GM18867 (cell line): ENCODE measurements at regions not wholly inside any gene's neighbourhood (a gene's known extent, or its start where the extent isn't known, plus 50 kb on each side); places are given as distances from the start of the nearest gene placed in this dataset.
A peak's percentile ranks its signal among the peaks of the same experiment; 100 is the strongest.

Source experiments
- ATAC-seq: cut with Tn5 transposase; IDR thresholded peaks from one replicate; pipeline ENCODE4 v1.9.1; 2021; ENCODE audit warnings: mild to moderate bottlenecking, moderate library complexity; ENCODE audit not compliant: unreplicated experiment

DNA sequence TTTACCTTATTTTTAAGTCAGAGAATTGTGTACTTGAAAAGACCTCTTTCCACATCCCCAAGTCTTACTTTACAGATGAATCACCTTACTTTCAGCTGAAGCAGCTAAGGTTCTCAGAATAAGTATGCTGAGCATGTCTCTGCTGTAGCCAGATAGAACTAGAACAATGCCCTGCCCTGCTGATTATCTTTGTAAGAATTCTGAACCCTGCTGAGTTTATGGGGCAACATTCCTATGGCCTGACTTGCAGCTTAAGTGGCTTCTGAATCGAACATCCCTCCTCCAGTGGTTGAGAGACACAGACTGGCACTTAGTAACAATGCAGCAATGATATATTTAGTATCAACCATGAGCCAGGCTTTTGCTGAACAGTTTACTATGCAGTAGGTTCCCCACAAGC lies 592.0 kb upstream of the WWC1 start:
- ATAC-seq = no peak

DNA sequence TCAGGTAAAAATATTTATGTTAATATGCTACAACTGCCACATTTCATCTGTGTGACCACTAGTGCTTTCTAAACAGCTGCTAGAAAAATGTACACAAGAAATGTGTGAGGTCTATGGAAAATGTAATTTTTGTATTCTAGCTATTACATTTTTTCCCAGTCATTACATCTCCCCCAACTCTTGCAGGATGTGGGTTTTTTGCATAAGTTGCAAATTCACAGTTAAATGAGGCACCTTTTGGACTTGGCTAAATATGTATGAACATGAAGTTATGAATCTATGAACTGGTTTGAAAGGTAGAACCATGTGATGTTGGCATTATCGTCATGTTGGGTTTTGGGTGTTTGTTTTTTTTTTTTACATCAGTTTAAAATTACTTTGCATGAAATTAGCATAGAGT lies 590.4 kb upstream of the WWC1 start:
- no peak for ATAC-seq

DNA sequence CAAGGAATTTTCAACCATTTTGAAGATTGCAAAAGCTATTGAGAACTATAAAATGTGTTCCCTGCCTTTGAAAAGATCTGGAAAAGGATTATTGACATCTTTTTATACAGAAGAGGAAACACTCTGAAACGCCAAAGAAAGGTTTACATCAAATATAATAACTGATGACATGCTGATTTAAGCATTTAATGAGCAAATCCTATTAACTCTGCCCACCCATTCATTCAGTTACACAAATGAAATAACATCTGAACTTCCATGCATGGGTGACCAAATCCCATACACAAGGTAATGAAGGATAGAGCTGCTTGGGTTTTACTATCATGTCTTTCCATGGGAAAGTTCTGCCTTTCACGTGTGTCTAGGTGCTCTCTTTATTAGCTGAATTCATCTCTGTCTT lies 589.4 kb upstream of the WWC1 start:
- no peak for ATAC-seq

DNA sequence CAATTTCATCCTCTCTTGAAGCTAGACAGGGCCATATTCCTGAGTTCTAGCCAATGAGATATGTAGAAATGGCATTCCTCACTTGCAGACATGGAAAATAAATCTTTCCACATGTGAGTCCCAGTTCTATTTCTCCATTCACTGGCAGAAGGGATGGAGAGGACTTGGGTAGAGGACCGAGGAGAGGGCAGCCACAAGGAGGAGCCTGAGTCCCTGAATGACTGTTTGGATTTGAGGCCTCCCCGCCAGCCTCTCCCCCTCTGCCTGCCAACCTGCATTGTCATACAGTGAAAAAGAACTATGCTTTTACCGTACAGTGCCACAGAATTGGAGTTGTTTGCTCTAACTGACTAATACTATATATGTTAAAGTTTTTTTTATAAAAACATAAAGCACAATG lies 583.0 kb upstream of the WWC1 start:
- ATAC-seq = no peak

DNA sequence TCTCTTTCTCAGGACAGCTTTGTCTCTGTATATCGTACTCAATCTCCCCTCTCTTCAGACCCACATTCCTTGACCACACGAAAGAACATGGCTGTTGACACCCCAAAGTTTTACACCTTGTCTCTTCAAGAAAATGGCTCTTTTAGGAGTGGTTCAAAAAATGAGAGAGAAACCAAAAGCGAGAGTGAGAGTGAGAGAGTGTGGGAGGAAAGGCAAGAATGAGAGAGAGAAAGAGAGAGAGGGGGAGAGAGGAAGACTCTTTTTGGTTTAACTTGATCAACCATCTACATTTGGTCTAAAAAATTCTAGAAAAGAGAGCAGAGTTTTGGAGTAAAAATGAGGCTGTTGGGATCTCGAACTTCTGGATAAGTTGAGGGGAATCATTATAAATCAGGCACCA lies 581.8 kb upstream of the WWC1 start:
- peak; percentile 83 for ATAC-seq

DNA sequence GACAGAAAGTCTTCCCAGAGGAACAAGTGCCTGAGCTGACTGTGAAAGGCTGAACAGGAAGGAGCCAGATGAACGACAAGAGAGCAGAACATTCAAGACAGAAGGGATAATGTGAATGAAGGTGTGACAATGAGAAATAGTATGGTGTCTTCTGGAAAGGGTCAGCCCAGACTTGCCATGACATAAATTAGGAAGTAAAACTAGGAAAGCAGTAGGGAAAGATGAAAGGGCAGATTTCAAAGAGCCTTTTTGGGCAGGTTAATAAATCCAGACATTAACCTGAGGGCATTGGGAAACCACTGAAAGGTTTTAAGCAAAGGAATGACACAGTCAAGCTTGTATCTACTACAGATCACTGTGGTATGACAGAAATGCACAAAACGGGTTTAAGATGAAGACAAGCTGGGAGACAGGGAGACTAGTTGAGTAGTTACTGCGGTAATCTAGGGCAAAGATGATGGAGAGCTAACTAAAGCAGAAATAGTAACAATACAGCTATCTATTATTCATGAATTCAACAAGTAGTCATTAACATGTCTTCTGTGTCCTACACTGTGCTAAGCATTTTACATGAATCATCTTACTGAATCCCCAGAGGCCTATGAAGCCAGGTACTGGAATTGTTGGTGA lies 580.9 kb upstream of the WWC1 start:
- no peak for ATAC-seq

DNA sequence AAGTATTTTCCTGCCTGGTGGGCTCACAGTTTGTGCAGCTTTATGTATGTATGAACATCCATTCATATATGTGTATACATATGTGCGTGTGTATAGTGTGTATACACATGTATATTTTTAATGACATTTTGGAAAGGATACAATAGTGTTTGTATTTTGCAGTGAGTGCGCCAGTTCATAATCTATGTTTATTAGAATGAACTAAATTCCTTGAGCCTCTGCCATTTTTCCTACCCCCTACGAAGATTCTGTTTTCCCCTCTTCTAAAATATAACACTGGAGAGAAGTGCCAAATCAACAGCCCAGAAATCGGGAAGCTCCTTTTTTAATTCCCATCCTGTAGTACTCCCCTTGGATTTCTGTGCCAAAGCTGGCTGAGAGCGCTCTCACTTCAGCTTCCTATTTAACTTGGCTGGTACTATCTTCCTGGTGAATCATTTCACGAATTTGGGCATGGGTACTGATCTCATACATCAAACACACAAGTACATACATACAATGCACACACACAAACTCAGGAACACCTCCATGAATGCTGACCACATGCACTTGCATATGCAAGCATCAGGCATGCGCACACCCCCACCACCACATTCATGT lies 578.4 kb upstream of the WWC1 start:
- ATAC-seq = no peak

DNA sequence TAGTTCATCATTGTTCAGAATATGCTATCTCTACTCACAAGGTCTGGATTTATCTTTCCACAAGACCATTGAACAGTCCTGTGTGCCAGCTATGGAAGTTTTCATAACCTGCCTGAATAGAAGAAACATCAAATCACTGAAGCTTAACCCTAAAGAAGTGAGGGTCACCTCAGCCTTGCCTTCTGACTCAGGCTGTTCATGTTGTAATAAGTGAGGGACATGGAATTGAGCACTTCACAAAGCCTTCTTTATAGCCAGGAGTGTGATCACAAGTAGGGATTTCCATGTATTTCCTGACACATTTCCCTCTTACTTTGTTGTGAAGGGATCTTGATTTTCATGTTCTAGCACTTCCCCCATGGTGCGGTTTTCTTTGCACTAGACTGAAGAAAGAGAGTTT lies 577.5 kb upstream of the WWC1 start:
- no peak for ATAC-seq

DNA sequence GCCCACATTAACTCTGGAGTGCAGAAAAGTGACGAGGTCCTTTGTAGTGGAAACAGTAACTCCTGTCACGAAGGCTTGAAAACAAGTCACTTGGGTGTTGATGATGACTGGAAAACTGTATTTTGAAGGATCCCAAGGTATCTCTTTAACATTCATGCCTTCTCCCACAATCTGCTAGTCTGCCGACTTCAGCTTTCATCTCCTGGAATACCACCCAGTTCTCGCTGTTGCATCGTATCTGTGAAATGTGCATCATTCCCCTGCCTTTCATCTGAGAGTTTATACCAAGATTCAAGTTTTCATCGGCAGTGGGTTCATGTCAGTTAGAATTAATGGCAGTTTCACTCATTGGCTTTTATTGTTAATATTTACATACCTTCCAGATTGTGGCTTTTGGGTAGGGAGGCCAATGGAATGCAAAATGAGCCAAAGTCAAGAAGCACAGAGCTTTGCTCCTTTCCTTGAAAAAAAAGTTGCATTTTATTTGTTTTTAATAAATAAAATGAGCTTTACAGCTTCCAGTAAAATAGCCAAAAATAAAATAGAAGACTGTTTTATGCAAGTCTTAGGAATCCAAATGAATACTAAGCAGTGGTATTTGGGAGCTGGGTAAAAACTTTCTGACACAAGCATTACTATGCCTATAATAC lies 575.2 kb upstream of the WWC1 start:
- ATAC-seq = no peak

DNA sequence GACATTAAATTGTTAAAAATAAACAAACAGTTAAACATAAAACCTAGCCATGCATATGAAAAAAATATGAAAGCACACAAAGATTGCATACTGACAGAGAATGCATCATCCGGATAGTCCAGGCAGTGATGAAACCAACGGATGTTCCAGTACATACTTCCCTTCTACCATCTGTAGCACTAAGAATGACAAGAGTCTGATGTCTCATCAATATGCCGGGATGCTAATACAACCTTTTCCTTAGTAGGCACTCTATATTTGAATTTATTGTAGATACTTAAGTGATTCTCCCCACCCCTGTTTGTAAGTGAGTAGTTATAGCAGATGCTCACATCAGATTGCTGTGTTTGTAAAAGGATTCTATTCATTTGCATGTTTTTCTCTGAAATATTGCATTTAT lies 571.2 kb upstream of the WWC1 start:
- no peak for ATAC-seq

DNA sequence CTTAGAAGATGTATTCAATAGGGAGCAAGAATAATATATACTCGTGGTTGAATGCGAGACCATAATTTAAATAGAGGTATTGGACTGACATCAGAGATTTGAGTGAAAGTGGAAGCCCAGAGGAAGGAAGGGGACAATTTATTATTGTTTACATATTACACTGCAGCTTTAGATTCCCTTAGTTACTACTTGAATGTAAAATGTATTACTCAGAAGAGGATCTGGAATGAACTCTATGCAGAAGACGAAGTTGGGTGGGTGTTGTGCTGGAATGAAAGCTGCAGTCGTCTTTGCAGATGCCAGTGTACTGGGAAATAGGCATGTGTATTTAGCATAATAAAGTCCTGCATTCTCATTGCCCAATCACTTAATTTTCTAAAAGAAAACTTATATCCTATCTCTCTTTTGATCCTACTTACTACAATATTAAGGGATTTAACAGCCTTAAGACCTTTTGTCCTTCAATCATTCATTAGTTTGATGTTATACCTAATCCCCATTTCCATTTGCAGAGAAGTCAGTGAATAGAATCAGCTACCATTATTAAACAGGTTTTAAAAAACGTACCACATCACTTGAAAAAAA lies 570.7 kb upstream of the WWC1 start:
- ATAC-seq = no peak

DNA sequence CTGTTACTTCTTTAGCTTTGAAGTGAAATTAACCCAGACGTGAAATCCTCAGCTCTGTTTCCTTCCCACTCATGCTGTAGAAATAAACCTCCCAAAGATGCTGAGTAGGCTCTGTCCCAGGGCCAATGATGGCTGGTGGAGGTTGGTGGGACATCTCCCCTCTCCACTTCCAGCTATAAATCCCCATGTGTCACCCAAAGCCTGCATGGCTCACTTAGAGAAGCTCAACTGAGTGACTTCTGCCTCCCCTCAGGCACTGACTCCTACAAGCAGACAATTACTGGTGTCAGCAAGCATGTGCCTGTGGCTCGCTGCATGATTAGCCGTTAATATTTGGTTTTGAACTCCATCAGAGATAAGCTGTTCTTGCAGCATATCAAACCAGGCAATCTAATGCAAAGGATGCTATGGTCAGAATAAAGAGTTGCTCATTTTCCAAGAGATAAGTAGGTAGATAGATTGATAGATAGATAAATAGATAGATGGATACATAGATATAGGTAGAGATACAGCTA lies 569.5 kb upstream of the WWC1 start:
- ATAC-seq = no peak

DNA sequence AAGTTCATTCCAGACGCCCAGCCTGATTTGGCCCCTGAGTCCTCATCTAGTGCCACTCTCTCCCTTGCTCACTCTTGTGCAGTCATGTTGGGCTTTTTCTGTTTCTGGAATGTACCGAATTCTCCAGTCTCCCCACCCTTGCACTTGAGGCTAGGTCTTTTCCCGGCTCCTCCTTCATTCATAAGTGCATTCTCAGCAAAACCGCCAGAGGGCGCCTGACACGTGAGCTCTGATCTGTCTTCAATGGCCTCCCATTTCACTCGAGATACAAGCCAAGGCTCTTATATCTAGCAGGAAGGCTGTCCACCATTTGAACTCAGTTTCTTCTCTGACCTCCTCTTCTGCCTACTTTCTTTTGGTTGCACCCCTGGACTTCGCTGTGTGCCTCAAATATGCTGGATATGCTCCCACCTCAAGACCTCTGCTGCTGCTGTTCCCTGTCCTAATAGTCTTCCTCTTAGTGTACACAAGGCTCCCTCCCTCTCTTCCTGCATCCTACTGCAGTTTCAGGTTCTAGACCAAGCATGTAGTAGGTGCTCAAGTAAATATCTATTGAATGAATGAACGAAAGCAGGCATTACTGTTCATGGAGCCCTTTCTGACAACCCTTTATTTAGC lies 568.1 kb upstream of the WWC1 start:
- peak; percentile 97 for ATAC-seq

DNA sequence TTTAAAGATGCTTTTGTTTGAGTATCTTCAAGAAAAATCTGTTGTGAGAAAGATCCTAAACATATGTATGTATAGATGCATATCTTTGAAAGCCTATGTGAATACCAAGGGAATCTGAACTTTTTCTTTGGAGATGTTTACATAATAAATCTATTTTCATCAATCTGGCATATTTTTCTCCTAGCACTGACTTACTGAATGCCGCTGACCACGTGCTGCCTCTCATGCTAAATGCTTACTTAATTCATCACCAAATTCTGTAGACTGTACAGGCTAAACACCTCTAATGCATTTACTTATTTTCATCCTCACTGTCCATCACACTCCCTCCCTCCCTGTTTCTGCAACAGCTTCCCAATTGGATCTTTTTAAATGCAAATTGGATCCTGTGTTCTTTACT lies 566.2 kb upstream of the WWC1 start:
- no peak for ATAC-seq

DNA sequence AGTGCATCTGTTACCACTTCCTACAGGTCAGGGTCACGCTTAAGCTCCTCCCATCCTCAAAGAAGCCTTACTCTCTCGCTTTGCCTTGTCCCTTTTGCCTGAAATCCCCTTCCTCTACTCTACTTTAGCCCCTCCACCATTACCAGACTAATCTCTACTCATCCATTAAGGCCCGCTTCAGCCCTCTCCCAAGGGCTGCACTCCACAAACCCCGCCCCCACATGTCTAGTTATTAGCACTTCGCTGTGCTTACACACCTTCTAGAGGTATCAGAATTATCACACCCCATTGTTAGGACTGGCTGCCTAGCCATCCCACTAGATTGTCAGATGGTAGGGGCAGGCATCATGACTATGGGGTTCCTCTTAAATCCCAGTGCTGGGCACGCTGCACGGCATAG lies 565.7 kb upstream of the WWC1 start:
- ATAC-seq = no peak

DNA sequence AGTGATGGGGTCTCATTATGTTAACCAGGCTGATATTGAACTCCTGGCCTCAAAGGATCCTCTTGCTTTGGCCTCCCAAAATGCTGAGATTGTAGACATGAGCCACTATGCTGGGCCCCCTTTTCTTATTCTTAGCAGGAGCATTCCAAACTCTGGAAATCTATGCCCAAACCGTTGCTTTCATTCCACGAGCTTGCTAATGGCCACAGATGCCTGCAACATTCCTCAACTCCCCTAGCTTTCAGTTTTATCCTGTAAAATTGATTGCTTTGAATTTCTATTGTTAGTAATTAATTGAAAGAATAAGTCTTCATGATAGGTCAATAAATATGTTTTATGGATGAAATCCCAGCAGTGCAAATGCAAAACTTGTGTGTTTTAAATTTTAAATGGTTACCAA lies 564.8 kb upstream of the WWC1 start:
- no peak for ATAC-seq

DNA sequence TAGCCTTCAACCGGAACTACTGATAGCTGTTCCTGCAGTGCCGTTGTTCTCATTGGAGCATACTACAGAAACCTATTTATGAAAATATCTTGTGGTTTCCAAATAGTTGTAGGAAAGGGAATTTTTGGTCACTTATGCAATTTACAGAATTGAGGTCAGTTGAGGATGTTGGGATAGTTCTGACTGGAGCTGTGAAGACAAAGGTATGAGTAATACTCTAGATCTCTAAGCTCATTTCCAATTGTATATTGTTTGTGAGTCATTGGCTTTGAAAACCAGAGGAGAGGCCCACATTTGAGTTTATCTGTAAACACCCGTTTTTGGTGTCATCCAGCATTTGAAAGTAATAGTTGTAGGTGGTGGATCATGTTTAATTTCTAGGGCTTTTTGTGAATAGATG lies 561.3 kb upstream of the WWC1 start:
- no peak for ATAC-seq

DNA sequence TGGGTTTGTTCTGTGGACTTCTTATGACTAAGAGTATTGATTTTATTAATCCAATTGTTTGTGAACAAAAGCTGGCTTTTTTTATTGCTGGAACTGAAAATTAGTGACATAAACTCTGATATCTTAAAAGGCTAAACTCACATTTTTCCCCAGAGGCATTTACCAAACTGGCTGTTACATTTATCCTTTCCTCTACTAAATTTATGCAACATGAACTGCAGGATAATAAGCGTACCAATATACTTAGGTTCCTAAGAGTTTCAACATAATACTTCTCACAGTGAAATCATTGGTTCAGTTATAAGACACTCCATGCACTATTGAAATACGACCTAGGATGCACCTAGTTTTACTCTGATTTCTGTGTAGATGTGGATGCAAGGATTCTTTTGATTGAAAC lies 560.8 kb upstream of the WWC1 start:
- no peak for ATAC-seq

DNA sequence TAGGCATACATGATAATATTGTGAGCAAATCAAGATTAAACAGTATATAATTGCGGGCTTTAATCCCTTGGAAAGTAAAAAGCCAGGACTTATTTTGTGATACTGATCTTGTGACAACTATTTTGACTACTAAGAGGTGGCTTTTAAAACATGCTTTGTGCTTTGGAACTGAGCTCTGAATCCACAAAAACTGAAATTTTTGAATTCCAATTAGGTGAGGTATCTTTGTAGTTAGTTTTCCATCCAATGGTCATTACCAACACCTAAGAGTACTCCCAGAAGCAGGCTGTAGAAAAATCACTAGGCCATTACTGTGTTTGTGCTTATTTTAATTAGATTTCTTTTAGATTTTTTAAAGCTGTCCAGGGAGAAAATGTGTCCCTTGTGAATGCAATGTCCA lies 559.5 kb upstream of the WWC1 start:
- ATAC-seq = no peak

DNA sequence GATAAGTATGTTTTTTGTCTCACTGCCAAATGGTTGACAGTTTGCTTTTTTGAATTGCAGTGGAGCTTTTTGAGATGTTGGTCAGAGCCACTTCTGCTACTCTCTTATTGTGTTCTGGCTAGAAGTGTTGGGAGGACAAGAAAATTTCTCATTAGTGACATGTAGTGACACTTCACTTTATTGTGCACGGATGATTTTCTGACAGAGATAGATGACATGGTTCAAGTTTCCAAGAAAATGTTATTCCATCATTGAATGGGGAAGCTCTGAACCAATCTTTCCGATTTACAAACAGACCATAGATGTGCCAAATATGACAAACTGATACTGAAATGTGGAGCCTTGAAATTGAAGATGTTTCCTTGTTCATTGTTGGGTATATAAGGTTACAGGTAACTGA lies 558.9 kb upstream of the WWC1 start:
- no peak for ATAC-seq

DNA sequence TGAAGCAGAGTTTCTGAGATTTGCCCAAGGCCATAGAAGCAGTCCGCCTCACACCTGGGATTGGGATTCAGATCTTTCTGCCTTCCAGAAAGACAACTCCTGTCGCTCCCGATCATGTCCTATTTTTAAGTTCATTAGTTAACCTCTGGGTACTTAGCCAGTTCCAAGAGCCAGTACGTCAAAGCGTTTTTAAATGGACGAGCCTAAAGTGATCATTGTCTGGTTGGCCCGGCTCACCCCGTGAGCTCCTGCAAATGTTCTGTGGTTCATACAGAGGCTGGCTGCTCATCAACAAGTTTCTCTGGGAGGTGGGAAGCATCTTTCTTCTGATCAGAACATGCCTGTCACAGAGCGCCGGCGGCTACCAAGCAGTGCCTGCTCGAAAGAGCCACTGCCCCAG lies 554.5 kb upstream of the WWC1 start:
- no peak for ATAC-seq
